Activated T-cell treated with anti-CD3 and anti-CD28 coated beads, Interleukin-2, amount 50 U/mL, for 24 hours (primary cell): ENCODE measurements at regions not wholly inside any gene's neighbourhood (a gene's known extent, or its start where the extent isn't known, plus 50 kb on each side); places are given as distances from the start of the nearest gene placed in this dataset.
"Not testable (repeated sequence)": the region's sequence is repeated elsewhere in the genome, so short reads cannot be mapped to it uniquely, and the experiment has no call there.

Experiments used
- DNase-seq: peaks from one replicate; pipeline ENCODE4 v3.0.0-alpha.2; 2020
- H3K27ac Mint-ChIP-seq: 2 replicates; pipeline ENCODE4 v1.8.0; 2020; ENCODE audit warnings: mild to moderate bottlenecking, mixed read lengths
- H3K27me3 Mint-ChIP-seq: 2 replicates; pipeline ENCODE4 v1.8.0; 2020; ENCODE audit warnings: mixed read lengths
- H3K36me3 Mint-ChIP-seq: 2 replicates; pipeline ENCODE4 v1.8.0; 2020; ENCODE audit warnings: low read depth, mixed read lengths
- H3K4me1 Mint-ChIP-seq: 2 replicates; pipeline ENCODE4 v1.8.0; 2020; ENCODE audit warnings: low read depth, mixed read lengths
- H3K4me3 Mint-ChIP-seq: 2 replicates; pipeline ENCODE4 v1.8.0; 2020; ENCODE audit warnings: mild to moderate bottlenecking, moderate library complexity, mixed read lengths
- H3K9me3 Mint-ChIP-seq: 2 replicates; pipeline ENCODE4 v1.8.0; 2020; ENCODE audit warnings: mixed read lengths

GRCh38 chr1:209154912-209155311, 428.6 kb upstream of the CAMK1G start:
- Mint-ChIP-seq H3K27me3 (no peaks in the 10 kb centered on the region), H3K27ac (no peak overlapping the region), H3K4me1 (no peaks in the 10 kb centered on the region), H3K36me3 (no peaks in the 10 kb centered on the region), H3K9me3 (no peaks in the 10 kb centered on the region), H3K4me3 (no peak overlapping the region)
- DNase-seq = no peak

DNA sequence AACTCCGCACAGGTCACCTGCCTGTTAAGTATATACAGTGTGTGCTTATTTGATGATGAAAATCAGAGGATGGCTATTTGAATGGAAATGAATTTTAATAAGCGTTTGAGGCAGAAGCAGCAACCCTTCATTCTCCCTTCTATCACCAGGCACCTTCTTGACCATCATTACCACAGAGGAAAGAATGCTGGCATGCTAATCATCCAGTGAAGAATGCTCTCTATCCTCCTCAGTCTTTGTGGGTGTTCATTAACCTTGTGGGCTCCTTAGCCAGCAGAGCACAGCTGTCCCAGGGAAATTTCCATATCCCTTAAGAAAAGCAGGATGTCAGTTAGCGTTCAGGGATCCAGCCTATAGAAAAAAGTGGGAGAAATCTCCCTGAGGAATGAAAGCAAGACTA, 428.0 kb upstream of the CAMK1G start:
- Mint-ChIP-seq H3K4me1 (no peaks in the 10 kb centered on the region), H3K36me3 (no peaks in the 10 kb centered on the region), H3K4me3 (no peak overlapping the region), H3K27ac (no peak overlapping the region), H3K9me3 (no peaks in the 10 kb centered on the region), H3K27me3 (no peaks in the 10 kb centered on the region)
- DNase-seq = no peak

DNA sequence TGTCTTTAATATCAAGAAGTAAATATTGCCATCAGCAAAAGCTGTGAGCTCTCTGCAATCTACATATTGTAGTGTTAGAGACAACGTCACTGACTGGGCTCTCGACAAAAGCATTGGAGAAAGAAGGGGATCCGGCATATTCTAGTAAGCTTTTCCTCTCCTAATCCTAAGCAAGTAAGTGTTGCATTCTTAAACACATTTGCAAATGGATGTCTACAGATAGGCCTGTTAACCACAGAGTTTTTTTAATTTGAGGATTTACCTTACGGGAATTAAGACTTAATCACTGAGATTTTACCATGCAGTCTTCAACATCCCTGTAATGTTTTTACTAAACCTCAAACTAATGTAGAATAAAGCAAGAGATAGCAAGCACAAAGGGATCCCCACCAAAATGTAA, 426.5 kb upstream of the CAMK1G start:
- no peaks in the 10 kb centered on the region for H3K4me1 Mint-ChIP-seq
- DNase-seq = no peak
- H3K9me3 Mint-ChIP-seq = no peaks in the 10 kb centered on the region
- no peak overlapping the region for H3K4me3 Mint-ChIP-seq
- no peaks in the 10 kb centered on the region for H3K36me3 Mint-ChIP-seq
- H3K27me3 Mint-ChIP-seq = peaks cover 2% of the 10 kb centered on the region
- H3K27ac Mint-ChIP-seq = no peak overlapping the region

DNA sequence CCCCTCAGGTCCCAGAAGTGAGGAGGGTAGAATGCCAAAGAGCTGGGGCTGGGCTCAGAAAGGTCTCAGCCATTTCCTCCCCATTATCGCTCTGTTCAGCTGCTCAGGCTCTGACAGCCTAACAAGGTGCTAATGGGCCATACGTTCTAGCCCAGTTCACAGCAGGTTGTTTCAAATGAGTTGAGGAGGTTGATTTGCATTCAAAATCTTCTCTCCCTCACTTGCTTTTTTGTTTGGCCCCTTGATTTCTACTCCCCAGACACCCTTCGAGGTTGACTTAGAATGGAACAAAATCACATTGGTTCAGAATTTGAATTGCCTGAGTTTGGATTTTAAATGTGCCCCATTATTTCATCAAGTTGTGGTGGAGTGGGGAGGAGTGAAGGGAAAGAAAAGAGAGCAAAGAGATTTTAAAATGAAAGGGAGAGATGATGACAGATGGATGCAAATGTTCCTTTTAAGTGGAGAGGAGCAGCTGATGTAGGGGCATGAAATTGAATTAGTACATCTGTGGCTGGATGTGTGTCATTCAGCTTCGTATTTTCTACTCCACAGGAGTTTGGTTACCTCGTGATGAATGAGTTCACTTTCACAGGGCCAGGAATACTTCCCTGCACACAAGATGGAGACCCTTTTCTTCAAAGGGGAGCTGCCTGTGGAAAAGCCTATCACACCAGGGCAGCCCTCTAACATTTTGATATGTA, 425.8 kb upstream of the CAMK1G start:
- Mint-ChIP-seq H3K4me1 (no peaks in the 10 kb centered on the region), H3K27ac (no peak overlapping the region), H3K9me3 (no peaks in the 10 kb centered on the region), H3K27me3 (peaks cover 2% of the 10 kb centered on the region), H3K36me3 (no peaks in the 10 kb centered on the region), H3K4me3 (no peak overlapping the region)
- DNase-seq = no peak

DNA sequence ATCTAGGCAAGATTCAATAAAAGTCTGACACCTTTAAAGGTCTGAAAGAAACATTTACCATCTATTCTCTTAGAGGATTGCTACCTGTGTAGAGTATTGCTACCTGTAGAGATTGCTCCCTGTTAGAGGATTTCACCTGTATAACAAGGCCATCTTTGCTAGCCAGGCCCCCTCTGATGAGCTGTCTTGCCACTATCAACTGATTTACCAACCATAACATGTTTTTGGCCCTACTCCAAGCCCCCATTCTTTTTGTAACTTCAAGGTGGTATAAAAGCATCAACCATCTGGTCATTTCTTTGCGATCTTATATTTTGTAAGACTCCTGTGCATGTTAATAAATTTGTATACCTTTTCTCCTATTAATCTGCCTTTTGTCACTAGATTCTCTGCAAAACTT, 424.7 kb upstream of the CAMK1G start:
- H3K36me3 Mint-ChIP-seq = no peaks in the 10 kb centered on the region
- no peaks in the 10 kb centered on the region for H3K9me3 Mint-ChIP-seq
- H3K27ac Mint-ChIP-seq = no peak overlapping the region
- DNase-seq = no peak
- H3K27me3 Mint-ChIP-seq = peaks cover 2% of the 10 kb centered on the region
- no peaks in the 10 kb centered on the region for H3K4me1 Mint-ChIP-seq
- no peak overlapping the region for H3K4me3 Mint-ChIP-seq

DNA sequence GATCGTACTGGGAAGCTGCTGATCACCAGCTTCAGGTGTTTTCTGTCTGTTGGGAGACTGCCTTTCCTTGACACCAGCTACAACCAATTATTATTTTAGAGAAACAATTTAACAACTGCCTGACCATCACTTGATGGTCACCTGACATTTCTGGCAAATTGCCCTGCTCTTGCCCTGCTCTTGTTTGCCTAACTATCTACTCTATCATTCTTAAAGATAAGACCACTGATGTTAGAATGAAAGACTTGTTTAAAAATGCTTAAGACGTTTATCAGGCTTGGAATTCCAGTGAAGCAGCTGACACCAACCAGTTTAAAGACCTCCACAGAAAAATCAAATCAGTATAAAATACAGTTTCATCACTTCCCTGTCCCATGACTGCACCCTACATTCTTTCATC, 423.3 kb upstream of the CAMK1G start:
- peaks cover 2% of the 10 kb centered on the region for H3K27me3 Mint-ChIP-seq

GRCh38 chr1:209162651-209163050, 420.9 kb upstream of the CAMK1G start:
- H3K4me3 Mint-ChIP-seq = no peak overlapping the region
- DNase-seq = no peak
- no peak overlapping the region for H3K27ac Mint-ChIP-seq
- no peaks in the 10 kb centered on the region for H3K36me3 Mint-ChIP-seq
- H3K27me3 Mint-ChIP-seq = peaks cover 2% of the 10 kb centered on the region
- H3K9me3 Mint-ChIP-seq = no peaks in the 10 kb centered on the region
- no peaks in the 10 kb centered on the region for H3K4me1 Mint-ChIP-seq

More for the DNA sequence above, 423.3 kb upstream of the CAMK1G start:
- H3K36me3 Mint-ChIP-seq = no peaks in the 10 kb centered on the region
- no peaks in the 10 kb centered on the region for H3K9me3 Mint-ChIP-seq
- no peak overlapping the region for H3K27ac Mint-ChIP-seq
- no peaks in the 10 kb centered on the region for H3K4me1 Mint-ChIP-seq
- no peak for DNase-seq
- no peak overlapping the region for H3K4me3 Mint-ChIP-seq

GRCh38 chr1:209168204-209168603, 415.3 kb upstream of the CAMK1G start:
- Mint-ChIP-seq H3K4me3 (no peak overlapping the region), H3K27me3 (no peaks in the 10 kb centered on the region), H3K4me1 (no peaks in the 10 kb centered on the region), H3K9me3 (no peaks in the 10 kb centered on the region), H3K27ac (no peak overlapping the region), H3K36me3 (no peaks in the 10 kb centered on the region)
- DNase-seq = no peak

DNA sequence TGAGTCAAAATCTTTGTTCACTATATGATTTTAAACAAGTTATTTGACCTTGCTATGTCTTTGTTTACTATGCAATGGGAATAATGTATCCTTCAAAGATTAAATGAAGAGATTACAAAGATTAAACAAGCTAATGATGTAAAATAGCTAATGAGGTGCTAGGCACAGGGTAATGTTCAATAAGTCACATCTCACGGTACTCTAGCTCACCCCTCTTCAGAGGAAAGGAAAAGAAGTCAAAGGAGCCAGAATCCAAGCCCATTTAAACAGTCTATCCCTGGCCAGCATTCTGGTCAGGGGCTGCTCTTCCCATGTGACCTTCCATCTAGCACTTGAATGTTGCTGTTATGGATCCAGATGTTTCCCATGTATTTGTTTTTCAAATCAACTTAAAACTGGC, 412.4 kb upstream of the CAMK1G start:
- no peak overlapping the region for H3K27ac Mint-ChIP-seq
- no peak overlapping the region for H3K4me3 Mint-ChIP-seq
- H3K36me3 Mint-ChIP-seq = no peaks in the 10 kb centered on the region
- no peaks in the 10 kb centered on the region for H3K4me1 Mint-ChIP-seq
- H3K9me3 Mint-ChIP-seq = no peaks in the 10 kb centered on the region
- peaks cover 4% of the 10 kb centered on the region for H3K27me3 Mint-ChIP-seq
- DNase-seq = no peak

GRCh38 chr1:209172286-209172685, 411.2 kb upstream of the CAMK1G start:
- H3K27ac Mint-ChIP-seq = no peak overlapping the region
- H3K4me3 Mint-ChIP-seq = no peak overlapping the region
- DNase-seq = no peak
- no peaks in the 10 kb centered on the region for H3K4me1 Mint-ChIP-seq
- no peaks in the 10 kb centered on the region for H3K9me3 Mint-ChIP-seq
- H3K27me3 Mint-ChIP-seq = peaks cover 4% of the 10 kb centered on the region
- no peaks in the 10 kb centered on the region for H3K36me3 Mint-ChIP-seq

GRCh38 chr1:209172792-209173542, 410.5 kb upstream of the CAMK1G start:
- not testable (repeated sequence) for H3K9me3 Mint-ChIP-seq

DNA sequence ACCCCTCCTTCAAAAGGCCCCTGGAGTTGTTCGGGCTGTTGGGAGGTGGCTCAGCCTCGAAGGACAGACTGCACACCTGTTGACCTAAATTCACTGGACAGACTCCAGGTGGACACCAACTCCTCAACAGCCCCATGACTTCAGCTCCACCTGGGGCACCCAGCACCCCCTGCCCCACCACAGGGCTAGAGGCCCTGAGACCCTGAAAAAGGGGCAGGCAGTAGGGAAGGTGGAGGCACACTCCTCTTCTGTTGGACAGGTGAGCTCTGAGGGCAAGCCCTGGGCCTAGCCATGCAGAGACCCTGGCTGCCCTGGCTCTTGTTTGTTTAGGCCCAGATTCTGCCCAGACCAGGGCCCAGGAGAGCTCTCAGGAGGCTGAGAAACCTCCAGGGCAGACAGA, 409.7 kb upstream of the CAMK1G start:
- H3K4me1 Mint-ChIP-seq, H3K4me3 Mint-ChIP-seq, H3K36me3 Mint-ChIP-seq, H3K27me3 Mint-ChIP-seq, DNase-seq, H3K9me3 Mint-ChIP-seq, H3K27ac Mint-ChIP-seq: not testable (repeated sequence)

More at GRCh38 chr1:209172792-209173542, 410.5 kb upstream of the CAMK1G start:
- not testable (repeated sequence) for H3K4me3 Mint-ChIP-seq, DNase-seq, H3K27ac Mint-ChIP-seq, H3K36me3 Mint-ChIP-seq, H3K4me1 Mint-ChIP-seq, H3K27me3 Mint-ChIP-seq

GRCh38 chr1:209176866-209177430, 406.6 kb upstream of the CAMK1G start:
- Mint-ChIP-seq H3K9me3 (peaks cover 7% of the 10 kb centered on the region), H3K4me1 (no peaks in the 10 kb centered on the region), H3K27me3 (peaks cover 4% of the 10 kb centered on the region), H3K36me3 (no peaks in the 10 kb centered on the region), H3K27ac (no peak overlapping the region), H3K4me3 (no peak overlapping the region)
- DNase-seq = no peak

GRCh38 chr1:209183195-209183594, 400.3 kb upstream of the CAMK1G start:
- no peaks in the 10 kb centered on the region for H3K4me1 Mint-ChIP-seq
- no peaks in the 10 kb centered on the region for H3K36me3 Mint-ChIP-seq
- DNase-seq = no peak
- H3K9me3 Mint-ChIP-seq = peaks cover 9% of the 10 kb centered on the region
- H3K4me3 Mint-ChIP-seq = no peak overlapping the region
- H3K27me3 Mint-ChIP-seq = no peaks in the 10 kb centered on the region
- H3K27ac Mint-ChIP-seq = no peak overlapping the region

GRCh38 chr1:209187589-209187988, 395.9 kb upstream of the CAMK1G start:
- DNase-seq = no peak
- H3K4me1 Mint-ChIP-seq = no peaks in the 10 kb centered on the region
- peaks cover 16% of the 10 kb centered on the region for H3K27me3 Mint-ChIP-seq
- peaks cover 2% of the 10 kb centered on the region for H3K9me3 Mint-ChIP-seq
- H3K27ac Mint-ChIP-seq = no peak overlapping the region
- no peaks in the 10 kb centered on the region for H3K36me3 Mint-ChIP-seq
- H3K4me3 Mint-ChIP-seq = no peak overlapping the region
